HuH-7.5 (cell line): ENCODE measurements at regions not wholly inside any gene's neighbourhood (a gene's known extent, or its start where the extent isn't known, plus 50 kb on each side); places are given as distances from the start of the nearest gene placed in this dataset.
"Not testable (repeated sequence)": the region's sequence is repeated elsewhere in the genome, so short reads cannot be mapped to it uniquely, and the experiment has no call there.

Source experiments
- DNase-seq: peaks from one replicate; pipeline ENCODE4 v3.0.0; 2011; ENCODE audit warnings: low spot score

- DNase-seq, result not testable (repeated sequence)
Measured at GRCh38 chr6:75031102-75031501, 174.8 kb downstream of the COL12A1 start.

- no peak for DNase-seq
Measured at GRCh38 chr6:75029333-75029732, 176.5 kb downstream of the COL12A1 start.

- DNase-seq, result no peak
Measured at GRCh38 chr6:75025371-75025770, 180.5 kb downstream of the COL12A1 start.

- no peak for DNase-seq
Measured at GRCh38 chr6:75024828-75025227, 181.0 kb downstream of the COL12A1 start.

- DNase-seq, result no peak
Measured at GRCh38 chr6:75023634-75024033, 182.2 kb downstream of the COL12A1 start.

GRCh38 chr6:75020971-75021370 is 184.9 kb downstream of the COL12A1 start:
- DNase-seq, result no peak

GRCh38 chr6:75020376-75020775 is 185.5 kb downstream of the COL12A1 start:
- no peak for DNase-seq

GRCh38 chr6:75012018-75012417 is 193.8 kb downstream of the COL12A1 start:
- DNase-seq, result no peak

- not testable (repeated sequence) for DNase-seq
Measured at GRCh38 chr6:75003984-75004383, 201.9 kb downstream of the COL12A1 start.

- no peak for DNase-seq
Measured at GRCh38 chr6:74997646-74998045, 208.2 kb downstream of the COL12A1 start.

- no peak for DNase-seq
Measured at GRCh38 chr6:74993136-74993535, 212.7 kb downstream of the COL12A1 start.

GRCh38 chr6:74991573-74992332 is 214.1 kb downstream of the COL12A1 start:
- no peak for DNase-seq

GRCh38 chr6:74979065-74979766 is 226.6 kb downstream of the COL12A1 start:
- no peak for DNase-seq

- DNase-seq, result no peak
Measured at GRCh38 chr6:74976701-74977100, 229.2 kb downstream of the COL12A1 start.

GRCh38 chr6:74976026-74976425 is 229.8 kb downstream of the COL12A1 start:
- no peak for DNase-seq

- DNase-seq, result no peak
Measured at GRCh38 chr6:74973591-74973990, 232.3 kb downstream of the COL12A1 start.

GRCh38 chr6:74971633-74972032 is 234.2 kb downstream of the COL12A1 start:
- no peak for DNase-seq

- no peak for DNase-seq
Measured at GRCh38 chr6:74969591-74970267, 236.1 kb downstream of the COL12A1 start.

- DNase-seq, result no peak
Measured at GRCh38 chr6:74967821-74968220, 238.0 kb downstream of the COL12A1 start.

GRCh38 chr6:74966712-74967111 is 239.1 kb downstream of the COL12A1 start:
- DNase-seq, result no peak

GRCh38 chr6:74964871-74965441 is 240.9 kb downstream of the COL12A1 start:
- no peak for DNase-seq

GRCh38 chr6:74956559-74957428 is 249.1 kb downstream of the COL12A1 start:
- DNase-seq, result no peak
